Ovary (tissue), 3 donors: ENCODE measurements at regions not wholly inside any gene's neighbourhood (a gene's known extent, or its start where the extent isn't known, plus 50 kb on each side); places are given as distances from the start of the nearest gene placed in this dataset.

Experiments
- EP300 ChIP-seq: sonication (generic); formaldehyde crosslinking; IDR thresholded peaks from one replicate; pipeline ENCODE4 v1.6.1; 2017; ENCODE audit warnings: antibody characterized with exemption
- POLR2A ChIP-seq: fragments of 450-650 bp; IDR thresholded peaks from one replicate; pipeline ENCODE4 v1.6.1; 2017; ENCODE audit warnings: antibody characterized with exemption, mild to moderate bottlenecking, moderate library complexity
- TF ChIP-seq, protein P1 (sequence below), 3 donors: fragments of 450-650 bp in 2 of 3; fragments of 200-600 bp in 1 of 3; IDR thresholded peaks; one replicate each; pipeline versions ENCODE4 v1.5.1 to v1.8.0; 2016 to 2022; ENCODE audit warnings: antibody characterized with exemption in 3 of 3, mild to moderate bottlenecking in 1 of 3
- donor health status: DM: no; HTN: no; CAD: no.

DNA sequence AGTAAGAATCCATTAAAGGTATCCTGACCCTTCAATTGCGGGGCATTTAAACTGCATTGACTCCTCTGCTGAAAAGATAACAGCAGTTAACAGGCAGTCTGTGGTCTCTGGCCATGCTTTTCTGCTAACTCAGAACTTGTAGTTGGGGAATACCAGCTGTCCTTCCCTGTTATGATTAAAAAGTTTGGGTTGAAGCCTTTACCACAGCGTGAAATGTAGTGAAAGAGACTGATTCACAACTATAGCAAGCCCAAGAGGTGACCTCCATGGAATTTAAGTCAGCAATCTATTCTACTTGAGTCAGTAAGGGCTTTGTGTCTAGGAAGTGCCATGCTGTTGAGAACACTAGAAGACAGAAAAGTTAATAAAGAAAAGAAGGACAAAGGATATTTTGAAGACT, 1037.3 kb downstream of the SI start:
- TF ChIP-seq POLR2A (no peak), EP300 (no peak)
- TF ChIP-seq, protein P1, sequence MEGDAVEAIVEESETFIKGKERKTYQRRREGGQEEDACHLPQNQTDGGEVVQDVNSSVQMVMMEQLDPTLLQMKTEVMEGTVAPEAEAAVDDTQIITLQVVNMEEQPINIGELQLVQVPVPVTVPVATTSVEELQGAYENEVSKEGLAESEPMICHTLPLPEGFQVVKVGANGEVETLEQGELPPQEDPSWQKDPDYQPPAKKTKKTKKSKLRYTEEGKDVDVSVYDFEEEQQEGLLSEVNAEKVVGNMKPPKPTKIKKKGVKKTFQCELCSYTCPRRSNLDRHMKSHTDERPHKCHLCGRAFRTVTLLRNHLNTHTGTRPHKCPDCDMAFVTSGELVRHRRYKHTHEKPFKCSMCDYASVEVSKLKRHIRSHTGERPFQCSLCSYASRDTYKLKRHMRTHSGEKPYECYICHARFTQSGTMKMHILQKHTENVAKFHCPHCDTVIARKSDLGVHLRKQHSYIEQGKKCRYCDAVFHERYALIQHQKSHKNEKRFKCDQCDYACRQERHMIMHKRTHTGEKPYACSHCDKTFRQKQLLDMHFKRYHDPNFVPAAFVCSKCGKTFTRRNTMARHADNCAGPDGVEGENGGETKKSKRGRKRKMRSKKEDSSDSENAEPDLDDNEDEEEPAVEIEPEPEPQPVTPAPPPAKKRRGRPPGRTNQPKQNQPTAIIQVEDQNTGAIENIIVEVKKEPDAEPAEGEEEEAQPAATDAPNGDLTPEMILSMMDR (IDR thresholded peaks at IDR 0.05): no peak
